Left lobe of liver (tissue), 2 donors: ENCODE measurements at regions not wholly inside any gene's neighbourhood (a gene's known extent, or its start where the extent isn't known, plus 50 kb on each side); places are given as distances from the start of the nearest gene placed in this dataset.

ENCODE experiments used
- ATAC-seq: fragments of 200-7000 bp; cut with Tn5 transposase; one replicate; pipeline ENCODE4 v1.9.1; 2020; ENCODE audit warnings: mild to moderate bottlenecking, moderate library complexity
- DNase-seq: peaks from one replicate; pipeline ENCODE4 v3.0.0-alpha.2; 2020; ENCODE audit warnings: low spot score
- donor health status: DM: no; HTN: no; CAD: no; lungs with moderate emphysema.
- donor health status: DM: no; HTN: yes; CAD: no.

DNA sequence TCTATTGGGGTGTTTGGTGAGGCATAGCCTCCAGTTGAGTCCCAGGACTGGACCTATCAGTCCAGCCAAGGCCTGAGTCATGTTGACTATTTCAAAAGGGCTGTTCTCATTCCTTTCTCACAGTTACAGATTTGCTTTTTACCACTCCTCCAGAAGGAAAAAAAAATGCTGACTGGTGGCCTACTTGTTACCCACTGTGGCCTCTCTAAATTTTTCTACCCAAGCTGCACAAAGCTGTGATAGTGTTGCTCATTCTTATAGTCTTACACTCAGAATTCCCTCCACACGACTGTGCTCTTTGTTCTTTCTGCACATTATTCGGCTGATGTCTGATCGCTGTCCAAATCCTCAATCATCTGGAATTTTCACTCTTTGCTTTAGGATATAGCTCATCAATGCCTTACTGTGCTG, 1142.2 kb downstream of the IGSF11 start:
- DNase-seq (no peak), ATAC-seq (no peak)

DNA sequence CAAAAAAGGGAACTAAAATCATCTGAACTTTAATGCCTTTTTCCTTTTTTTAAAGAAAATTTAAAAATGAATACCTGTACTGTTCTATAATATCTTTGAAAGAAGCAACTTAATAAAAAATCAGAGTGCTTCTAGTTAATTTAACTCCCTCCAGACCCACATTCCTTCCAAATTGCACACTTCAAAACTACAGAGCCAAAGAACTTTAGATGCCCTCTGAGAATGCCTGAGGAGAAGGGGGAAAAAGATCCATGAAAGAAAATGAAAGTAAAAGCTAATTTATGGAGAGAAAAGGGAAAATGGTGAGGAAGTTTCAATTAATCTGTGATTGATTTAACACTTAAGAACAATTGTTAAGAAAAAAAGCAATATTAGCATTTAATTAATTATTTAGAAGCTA, 1141.6 kb downstream of the IGSF11 start:
- no peak for ATAC-seq
- no peak for DNase-seq

DNA sequence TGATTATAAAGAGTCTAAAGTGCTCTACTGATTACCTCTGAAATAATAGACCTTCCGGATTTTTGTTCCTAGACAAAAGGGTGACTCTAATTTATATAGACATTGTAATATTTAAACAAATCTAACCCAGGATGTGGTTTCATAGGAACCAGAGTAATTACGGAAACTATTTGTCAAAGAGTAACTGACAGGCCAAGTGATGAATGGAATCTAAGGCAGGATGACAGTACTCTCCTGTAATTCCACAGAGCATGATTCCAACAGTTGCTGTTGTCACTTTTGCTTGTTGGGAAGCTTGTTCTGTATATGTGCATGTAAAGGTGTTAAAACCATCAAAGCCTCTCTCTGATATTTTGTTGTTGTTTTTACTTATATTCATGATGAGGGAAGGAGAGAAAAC, 1141.0 kb downstream of the IGSF11 start:
- DNase-seq, result no peak
- ATAC-seq, result no peak

DNA sequence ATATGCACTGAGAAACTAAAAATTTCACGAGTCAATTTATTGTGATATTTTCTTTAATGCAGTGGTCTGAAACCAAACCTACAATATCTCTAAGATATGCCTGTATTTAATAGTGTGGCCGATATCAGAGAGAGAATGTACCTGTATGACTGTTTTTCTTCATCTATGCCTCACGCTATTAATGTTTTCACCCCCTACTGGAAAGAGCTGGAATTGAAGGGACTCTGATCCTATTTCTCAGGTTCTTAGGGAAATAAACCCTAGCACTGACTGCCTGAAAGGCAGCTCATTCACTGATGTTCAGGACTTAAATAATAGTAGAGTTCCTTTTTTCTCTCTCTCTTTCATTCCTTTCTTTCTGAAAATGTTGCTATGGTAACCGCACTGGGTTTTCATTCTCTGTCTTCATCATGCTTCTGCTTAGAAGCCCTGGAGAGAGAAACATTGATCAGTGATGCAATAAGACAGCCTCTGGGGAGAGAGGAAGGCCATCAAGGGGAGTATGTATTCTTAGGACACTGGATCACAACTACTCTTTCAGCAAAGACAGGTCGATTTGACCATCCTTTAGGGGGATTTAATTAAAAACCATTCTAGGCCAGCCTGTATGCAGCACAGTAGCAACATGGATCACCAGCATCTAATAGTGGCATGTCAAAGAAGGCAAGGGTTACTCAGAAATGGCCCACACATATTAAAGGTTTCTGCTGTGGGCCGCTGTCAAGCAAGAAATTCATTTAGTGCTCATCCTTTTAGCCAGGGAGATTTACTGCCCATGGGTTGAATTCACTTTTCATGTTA, 1135.7 kb downstream of the IGSF11 start:
- ATAC-seq (no peak), DNase-seq (no peak)

DNA sequence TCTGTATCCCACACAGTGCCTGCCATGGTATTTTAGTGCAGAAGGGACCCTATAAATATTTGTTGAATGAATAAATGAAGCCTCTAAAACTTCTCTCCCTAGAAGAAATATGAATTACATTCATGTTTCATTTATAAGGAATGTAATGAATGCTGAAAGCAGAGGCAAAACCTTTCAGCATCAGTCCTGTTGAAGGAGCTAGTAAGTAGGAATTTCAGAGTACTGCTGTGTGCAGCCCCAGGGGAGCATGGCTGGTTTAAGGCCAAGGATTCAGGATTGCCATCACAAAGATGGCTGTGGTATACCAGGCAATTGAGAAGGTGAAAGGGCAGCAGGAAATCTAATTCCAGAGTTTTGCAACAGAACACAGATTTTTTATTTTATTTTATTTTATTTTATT, 1131.4 kb downstream of the IGSF11 start:
- ATAC-seq (no peak), DNase-seq (no peak)

DNA sequence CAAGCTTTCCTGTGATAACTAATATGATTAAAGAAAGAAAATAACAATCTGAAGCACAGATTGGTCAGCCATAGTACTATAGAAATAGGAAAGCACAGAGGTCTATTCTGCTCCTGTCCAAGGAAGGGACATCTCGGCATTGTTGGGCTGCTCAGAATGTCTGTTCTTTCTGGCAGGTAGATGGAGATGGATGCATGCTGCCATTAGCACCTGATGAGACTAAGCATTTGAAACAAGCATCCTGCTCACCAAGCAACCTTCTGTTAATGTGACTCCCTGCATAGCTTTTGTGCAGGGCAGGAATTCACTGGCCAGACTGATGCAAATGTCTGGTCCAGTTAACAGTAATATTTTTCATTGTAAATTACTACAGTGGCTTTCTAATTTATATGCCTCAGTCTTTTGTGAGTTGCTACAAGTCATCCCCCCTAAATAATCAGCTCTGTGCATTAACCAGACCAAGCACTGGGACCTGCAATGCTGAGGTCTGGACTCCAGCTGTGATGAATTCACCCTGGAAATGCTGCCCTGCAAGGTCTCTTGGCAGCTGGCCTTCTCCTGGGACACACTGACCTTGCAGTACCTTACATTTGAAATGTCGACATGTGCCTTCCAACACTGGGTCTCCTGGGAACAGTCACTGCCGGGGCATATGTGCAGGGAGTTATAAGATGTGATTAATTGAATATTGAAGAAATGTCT, 1123.7 kb downstream of the IGSF11 start:
- no peak for DNase-seq
- no peak for ATAC-seq

DNA sequence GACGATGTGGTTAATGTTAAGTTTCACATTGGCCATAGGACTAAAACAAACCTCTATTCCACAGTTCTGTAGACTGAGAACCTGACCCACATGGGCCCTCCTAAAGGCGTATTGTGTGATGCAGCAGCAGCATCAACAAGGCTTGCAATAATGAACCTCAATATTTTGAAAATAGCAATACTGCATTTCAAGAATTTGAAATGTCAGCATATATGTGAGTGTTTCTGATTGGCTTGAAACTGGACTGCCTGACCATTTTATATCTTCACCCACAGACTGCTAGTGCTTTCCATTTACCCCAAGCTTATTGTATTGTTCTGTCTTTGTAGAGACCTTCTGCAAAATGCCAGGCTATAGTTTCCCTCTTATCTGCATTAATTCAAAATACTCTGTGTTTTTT, 1122.3 kb downstream of the IGSF11 start:
- DNase-seq, result no peak
- no peak for ATAC-seq

DNA sequence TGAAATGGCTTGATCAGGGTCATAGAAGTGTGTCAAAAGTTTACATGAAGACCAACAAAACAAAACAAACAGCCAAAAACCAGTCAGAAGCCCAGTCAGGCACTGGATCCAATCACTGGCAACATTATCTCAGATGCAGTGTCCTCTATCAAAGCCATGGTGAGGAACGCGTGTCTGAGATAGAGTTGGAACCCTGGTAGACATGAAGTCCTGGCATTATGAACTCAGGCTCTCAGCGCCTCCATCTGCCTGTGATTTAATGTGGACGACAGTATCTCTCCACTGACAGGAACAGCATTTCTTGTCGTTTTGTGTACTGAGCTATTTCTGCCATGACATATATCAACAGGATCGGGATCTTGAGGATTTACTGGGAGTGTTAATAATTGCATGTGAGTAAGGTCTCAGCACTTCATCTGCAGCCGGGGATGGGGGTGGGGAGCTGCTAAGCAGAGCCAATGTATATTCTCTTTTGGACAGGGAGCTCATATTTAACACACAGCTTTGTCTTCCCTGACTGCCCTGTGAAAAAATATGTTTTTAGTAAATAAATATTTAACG, 1120.0 kb downstream of the IGSF11 start:
- DNase-seq (no peak), ATAC-seq (no peak)

DNA sequence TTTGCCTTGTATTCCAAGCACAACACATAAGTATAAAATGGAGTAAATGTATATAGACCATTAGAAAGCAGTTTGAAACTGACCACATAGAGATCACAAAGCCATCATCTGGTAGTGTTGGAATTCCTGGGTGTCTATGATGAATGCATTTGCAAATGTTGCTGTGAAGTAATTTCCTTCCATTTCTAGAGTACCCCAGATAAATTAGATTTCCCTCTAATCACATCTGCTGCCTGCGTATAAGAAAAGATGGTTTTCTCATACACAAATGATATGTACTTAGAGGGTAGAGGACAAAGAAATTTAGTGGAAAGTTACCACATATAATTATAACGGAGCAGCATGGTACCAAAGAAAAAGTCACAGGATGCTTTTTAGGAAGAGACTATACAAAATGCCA, 1117.8 kb downstream of the IGSF11 start:
- no peak for DNase-seq
- ATAC-seq, result no peak

DNA sequence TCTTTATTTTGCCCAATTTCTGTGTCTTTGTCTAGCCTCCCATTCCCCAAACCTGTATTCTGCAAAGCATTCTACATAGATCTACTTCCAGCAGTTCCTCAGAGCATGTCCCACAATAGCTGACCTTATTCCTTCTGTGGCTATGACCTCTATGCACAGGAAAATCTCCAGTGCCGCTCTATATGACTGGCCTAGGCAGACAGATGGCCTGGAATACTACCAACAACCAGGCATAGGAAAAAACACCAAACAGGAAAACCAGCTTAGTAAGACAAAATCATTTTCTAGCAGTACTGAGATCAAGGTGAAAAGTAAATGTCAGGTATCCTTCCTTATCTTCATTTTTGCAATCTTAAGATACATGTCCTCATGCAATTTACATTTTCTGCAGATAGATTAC, 1115.0 kb downstream of the IGSF11 start:
- ATAC-seq (no peak), DNase-seq (no peak)

DNA sequence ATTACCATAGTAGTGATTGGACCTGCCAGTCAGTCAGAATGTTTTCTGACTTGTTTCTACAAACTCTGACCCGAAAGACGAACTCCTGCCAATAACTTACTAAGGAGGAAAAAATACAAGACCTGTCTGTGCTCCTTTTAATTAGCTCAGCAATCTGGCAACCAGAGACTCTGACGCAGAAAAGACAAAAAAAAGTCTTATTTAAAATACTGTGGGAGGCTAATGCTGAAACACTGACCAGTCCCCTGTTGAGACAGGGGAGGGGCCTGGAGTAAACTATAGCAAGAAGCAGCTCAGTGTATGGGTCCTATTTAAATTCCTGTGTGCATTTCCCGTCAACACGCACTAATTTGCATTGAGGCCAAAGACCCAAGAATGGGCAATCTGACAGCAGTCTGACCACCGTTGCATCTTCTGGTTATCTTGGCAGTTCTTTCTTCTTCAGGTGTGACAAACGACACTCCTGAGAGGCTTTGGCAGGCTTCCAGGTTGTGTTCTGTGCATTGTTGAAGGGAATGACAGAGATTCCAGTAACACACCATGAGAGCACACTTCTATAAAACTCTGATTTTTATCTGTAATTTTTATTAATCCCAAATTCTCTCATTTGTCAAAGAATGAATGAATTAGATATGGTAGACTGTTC, 1114.3 kb downstream of the IGSF11 start:
- no peak for DNase-seq
- ATAC-seq, result no peak

DNA sequence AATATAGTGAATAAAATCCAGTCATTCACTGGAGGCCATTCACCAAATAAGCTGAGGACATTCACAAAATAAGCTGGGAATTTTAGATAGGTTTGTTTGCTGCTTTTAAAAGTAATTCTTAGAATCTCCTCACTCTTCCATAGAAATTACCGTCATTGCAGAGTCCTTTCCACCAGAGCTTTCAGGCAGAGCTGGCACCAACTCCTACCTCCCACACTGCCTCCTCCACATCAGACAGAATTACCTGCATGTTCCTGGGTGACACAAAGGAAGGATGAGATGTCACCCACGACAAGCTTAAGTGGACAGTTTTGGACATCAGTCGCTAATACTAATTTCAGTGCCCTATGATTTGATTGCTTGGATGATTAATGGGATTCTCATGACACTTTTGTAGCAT, 1113.2 kb downstream of the IGSF11 start:
- no peak for ATAC-seq
- no peak for DNase-seq

DNA sequence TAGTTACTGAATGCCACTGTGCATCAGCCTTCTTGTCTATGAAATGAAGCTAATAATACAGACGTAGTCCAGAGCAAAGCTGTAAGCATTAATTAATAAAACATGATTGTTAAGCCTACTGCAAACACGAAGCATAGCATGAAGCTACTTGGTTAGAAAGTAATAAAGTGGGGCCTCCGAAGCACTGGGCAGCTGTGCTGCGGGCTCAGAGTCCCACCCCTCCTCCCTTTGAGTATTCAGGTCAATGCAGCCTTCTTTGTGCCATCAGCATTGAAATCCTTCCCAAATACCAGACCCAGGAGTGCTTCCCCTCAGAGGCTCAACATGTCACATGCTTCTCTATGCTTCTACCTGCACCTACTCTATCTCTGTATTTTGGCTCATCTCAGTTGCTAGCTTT, 1112.6 kb downstream of the IGSF11 start:
- no peak for DNase-seq
- ATAC-seq, result no peak

DNA sequence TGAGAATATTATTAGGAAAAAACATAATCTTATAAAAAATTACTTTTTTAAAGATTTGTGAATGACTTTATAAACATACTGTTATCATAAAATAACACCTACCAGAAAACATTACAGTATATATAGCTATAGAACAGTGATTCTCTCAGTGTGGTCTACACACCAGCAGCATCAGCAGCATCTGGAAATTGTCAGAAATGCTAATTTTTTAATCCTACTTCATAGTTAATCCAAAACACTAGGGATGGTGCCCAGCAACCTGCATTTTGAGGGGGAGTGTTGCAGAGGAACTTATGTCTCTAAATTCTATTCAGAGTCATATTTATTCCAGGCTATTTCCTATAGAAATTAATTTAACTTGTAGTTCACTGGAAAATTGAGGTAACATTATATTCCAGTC, 1107.8 kb downstream of the IGSF11 start:
- DNase-seq (no peak), ATAC-seq (no peak)

DNA sequence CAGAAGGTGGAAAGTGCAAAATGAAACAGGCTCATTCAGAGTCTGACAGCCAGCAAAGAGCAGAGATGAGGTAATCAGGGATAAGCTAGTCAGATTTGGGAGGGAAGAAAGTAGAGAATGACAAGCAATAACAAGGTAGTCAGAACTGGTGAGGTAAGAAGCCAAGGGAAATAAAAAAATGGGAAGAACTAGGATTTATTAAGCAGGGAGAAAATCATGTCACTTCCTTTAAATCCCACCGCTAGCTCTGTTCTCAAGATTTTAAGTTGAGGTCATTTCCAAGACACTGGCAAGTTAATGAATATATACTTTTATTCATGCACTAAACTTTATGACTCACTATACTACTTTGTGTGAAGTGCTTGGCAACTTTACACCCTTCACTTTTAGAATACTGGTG, 1106.8 kb downstream of the IGSF11 start:
- no peak for DNase-seq
- no peak for ATAC-seq

DNA sequence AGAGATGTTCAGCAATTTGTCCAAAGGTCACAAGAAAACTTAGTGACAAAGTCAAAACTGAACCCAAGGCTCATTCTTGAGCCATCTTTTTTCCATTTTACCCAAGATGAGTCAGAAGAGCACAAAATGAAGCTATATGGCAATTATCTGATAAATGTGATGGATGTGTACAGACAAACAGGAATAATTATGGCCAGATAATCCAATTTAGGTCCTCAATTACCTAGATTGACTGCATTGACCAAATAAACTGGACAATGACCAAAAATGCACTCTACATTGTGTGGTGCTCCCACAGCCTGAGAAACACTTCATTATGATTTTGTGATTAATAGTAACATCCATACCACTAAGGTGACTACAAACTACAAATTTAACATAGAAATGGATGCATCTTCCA, 1105.8 kb downstream of the IGSF11 start:
- ATAC-seq (no peak), DNase-seq (no peak)

DNA sequence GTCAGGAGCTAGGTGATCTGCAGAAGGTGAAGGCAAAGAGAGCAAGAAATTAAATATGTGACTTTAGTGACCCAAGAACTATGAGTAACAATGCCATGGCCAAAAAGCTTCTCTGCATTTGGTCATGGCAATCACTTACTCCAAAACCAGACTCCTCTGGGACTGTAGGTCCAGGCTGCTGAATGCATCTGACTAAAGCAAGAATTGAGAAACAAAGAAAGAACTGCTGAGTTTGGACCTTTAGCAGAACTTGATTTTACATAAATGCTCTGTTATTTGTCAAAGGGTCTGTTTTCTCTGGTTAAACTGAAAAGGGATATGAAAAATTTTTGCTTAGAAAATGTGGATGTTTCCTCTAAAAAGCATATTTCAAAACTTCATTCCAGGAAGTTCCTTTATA, 1102.2 kb downstream of the IGSF11 start:
- DNase-seq, result no peak
- no peak for ATAC-seq

DNA sequence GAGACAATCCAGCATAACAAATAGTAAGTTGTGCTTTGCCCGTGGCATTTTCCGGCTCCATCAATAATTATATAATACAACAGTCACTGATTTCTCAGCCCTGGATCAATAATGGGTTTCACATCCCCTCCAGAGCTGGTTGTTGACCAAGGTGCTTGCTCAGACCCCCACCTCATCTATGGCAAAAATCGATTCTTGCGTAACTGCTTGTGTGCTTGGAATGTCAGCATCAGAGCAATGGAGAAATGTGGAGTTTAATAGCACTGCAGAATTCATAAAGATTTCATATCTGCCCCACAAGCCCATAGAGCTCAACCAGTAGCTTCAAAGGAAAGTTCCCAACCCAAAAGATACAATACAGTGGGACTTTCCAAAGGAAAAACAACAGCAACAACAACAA, 1098.5 kb downstream of the IGSF11 start:
- ATAC-seq (no peak), DNase-seq (no peak)

DNA sequence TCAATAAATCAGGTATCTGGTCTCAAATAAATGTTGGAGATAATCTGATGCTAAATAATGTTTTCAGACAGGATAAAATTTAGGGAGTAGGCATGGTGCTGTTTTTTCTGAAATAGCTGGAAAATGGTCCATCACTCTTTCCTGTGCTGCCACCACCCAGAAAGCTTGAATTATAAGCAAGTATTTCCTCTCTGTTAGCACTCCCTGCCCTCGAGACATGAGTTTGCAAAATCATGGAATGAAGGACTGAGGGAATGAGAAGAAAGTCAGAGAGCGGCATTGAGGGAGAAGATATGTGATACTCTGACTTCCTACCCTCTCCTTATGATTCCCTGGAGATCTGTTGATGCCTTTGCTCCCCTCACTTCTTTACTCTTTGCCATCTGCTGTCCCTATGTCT, 1095.7 kb downstream of the IGSF11 start:
- ATAC-seq (no peak), DNase-seq (no peak)

DNA sequence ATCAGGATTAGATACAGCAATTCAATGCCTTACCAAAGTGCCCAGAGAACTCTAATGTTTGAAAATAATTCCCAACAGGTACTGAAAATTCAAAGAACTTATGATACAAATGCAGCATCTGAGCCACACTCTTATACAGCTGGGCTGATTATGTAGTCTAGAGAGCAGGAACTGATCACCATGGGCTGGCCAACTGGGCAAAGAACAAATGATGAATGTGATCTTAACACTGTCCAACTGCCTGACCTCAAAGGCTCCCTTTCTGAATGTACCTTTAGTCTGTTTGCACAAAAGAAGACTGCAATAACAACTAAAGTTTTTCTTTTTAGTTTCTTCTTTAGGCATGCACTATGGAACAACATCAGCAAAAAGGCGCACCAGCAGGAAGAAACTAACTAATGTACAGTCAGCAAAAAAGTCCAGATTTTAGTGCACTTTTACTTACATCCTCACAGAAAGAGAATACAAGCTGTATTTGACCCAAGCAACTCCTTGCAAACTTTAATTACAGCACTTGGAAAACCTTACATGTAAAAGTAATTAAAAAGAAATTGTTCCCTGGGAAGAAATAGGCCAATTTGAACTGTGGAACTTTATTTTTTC, 1095.1 kb downstream of the IGSF11 start:
- no peak for DNase-seq
- ATAC-seq, result no peak

DNA sequence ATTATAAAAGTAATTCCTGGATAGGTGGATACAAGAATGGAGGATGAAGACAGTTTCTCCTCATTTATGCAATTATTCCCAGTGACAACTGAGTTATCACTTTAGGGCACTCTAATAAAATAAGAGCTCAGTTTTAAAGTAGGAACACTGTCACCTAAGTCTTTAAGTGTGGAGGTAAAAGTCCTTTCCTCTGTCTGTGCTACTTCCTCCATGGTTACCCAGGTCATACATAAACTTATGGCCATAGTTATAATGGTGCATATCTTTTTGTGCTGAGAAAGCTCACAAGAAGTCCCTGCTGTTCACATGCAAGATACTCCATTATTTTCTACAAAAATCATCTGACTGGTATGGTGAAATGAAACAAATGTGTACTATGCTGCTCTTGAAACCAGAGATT, 1093.6 kb downstream of the IGSF11 start:
- ATAC-seq (no peak), DNase-seq (no peak)

DNA sequence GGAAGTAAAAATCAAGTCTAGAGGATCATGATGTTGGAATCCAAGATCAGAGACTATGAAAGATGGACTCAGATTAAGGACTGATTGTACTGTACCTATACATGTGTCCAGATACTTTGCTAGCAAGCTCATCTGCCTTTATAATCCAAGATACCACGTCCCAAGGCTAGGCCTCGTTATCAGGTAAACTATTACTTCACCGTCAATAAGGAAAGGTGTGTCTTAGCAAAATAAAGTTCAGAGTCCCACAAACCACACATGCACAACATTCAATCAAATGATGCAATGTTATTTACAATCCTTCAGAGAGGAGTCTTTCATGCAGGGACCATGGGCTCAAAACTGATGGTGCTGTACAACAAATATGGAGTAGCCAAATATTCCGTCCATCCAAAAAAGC, 1092.9 kb downstream of the IGSF11 start:
- ATAC-seq (no peak), DNase-seq (no peak)
